ENCODE measurements at regions not wholly inside any gene's neighbourhood (a gene's known extent, or its start where the extent isn't known, plus 50 kb on each side); places are given as distances from the start of the nearest gene placed in this dataset.

GRCh38 chr6:121510568-121511177 lies 75.2 kb downstream of the GJA1 start:
- peak overlapping the region; percentile 49 for H3K27ac Mint-ChIP-seq (ENCODE audit: unreplicated experiment)

DNA sequence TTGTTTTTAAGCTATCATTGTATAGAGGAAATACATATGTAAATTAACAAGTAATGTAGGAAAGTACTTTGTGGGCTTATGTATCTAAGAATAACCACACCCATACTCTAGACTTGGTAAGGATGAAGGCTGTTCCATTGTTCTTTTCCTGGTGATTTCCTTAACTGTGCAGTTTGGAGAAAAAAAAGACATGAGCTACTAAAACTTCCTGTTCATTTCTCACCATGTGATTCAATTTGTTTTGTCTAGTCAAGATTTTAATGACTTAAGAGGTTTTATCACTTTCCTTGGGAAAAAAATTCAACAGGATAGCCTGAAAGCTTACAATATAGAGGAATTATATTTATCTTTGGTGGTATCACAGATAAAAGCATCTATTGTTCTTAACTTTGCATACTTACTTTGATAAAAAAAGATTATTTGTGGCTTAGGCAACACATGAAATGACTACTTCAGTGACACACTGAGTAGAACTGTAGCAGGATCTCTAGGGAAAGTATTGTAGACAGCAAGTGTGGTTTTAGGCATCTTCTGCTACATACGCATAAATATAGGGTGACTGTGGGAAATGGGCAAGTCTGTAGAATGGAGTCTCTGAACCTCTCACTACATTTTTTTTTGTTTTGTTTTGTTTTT lies 80.3 kb downstream of the GJA1 start:
- Mint-ChIP-seq H3K27me3 (ENCODE audit: low read depth) (no peaks in the 10 kb centered on the region), H3K4me1 (ENCODE audit: low read depth) (peaks cover 32% of the 10 kb centered on the region), H3K4me3 (ENCODE audit: unreplicated experiment) (no peak overlapping the region), H3K9me3 (ENCODE audit: low read depth) (no peaks in the 10 kb centered on the region), H3K27ac (ENCODE audit: unreplicated experiment) (peak overlapping the region; percentile 50), H3K36me3 (ENCODE audit: low read depth) (no peaks in the 10 kb centered on the region)
- TF ChIP-seq, protein P1, sequence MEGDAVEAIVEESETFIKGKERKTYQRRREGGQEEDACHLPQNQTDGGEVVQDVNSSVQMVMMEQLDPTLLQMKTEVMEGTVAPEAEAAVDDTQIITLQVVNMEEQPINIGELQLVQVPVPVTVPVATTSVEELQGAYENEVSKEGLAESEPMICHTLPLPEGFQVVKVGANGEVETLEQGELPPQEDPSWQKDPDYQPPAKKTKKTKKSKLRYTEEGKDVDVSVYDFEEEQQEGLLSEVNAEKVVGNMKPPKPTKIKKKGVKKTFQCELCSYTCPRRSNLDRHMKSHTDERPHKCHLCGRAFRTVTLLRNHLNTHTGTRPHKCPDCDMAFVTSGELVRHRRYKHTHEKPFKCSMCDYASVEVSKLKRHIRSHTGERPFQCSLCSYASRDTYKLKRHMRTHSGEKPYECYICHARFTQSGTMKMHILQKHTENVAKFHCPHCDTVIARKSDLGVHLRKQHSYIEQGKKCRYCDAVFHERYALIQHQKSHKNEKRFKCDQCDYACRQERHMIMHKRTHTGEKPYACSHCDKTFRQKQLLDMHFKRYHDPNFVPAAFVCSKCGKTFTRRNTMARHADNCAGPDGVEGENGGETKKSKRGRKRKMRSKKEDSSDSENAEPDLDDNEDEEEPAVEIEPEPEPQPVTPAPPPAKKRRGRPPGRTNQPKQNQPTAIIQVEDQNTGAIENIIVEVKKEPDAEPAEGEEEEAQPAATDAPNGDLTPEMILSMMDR (IDR thresholded peaks at IDR 0.05): no peak
- no peak for DNase-seq (ENCODE audit: low spot score)

More at GRCh38 chr6:121510568-121511177, 75.2 kb downstream of the GJA1 start:
- DNase-seq (ENCODE audit: low spot score): no peak
- H3K4me1 Mint-ChIP-seq (ENCODE audit: low read depth): peaks cover 26% of the 10 kb centered on the region
- H3K4me3 Mint-ChIP-seq (ENCODE audit: unreplicated experiment): no peak overlapping the region
- H3K27me3 Mint-ChIP-seq (ENCODE audit: low read depth): no peaks in the 10 kb centered on the region
- H3K9me3 Mint-ChIP-seq (ENCODE audit: low read depth): no peaks in the 10 kb centered on the region
- TF ChIP-seq, protein P1 (IDR thresholded peaks at IDR 0.05): no peak
- H3K36me3 Mint-ChIP-seq (ENCODE audit: low read depth): no peaks in the 10 kb centered on the region

- peaks cover 35% of the 10 kb centered on the region for H3K4me1 Mint-ChIP-seq (ENCODE audit: low read depth)
- H3K4me3 Mint-ChIP-seq (ENCODE audit: unreplicated experiment): no peak overlapping the region
- no peaks in the 10 kb centered on the region for H3K9me3 Mint-ChIP-seq (ENCODE audit: low read depth)
- no peaks in the 10 kb centered on the region for H3K36me3 Mint-ChIP-seq (ENCODE audit: low read depth)
- H3K27me3 Mint-ChIP-seq (ENCODE audit: low read depth): no peaks in the 10 kb centered on the region
- TF ChIP-seq, protein P1 (IDR thresholded peaks at IDR 0.05): no peak
- H3K27ac Mint-ChIP-seq (ENCODE audit: unreplicated experiment): no peak overlapping the region
- no peak for DNase-seq (ENCODE audit: low spot score)
These were observed 80.9 kb downstream of the GJA1 start for GRCh38 chr6:121516331-121516730.

GRCh38 chr6:121520337-121521163 lies 85.1 kb downstream of the GJA1 start:
- DNase-seq (ENCODE audit: low spot score): no peak
- Mint-ChIP-seq H3K27ac (ENCODE audit: unreplicated experiment) (peak overlapping the region; percentile 99), H3K9me3 (ENCODE audit: low read depth) (no peaks in the 10 kb centered on the region), H3K36me3 (ENCODE audit: low read depth) (no peaks in the 10 kb centered on the region), H3K27me3 (ENCODE audit: low read depth) (no peaks in the 10 kb centered on the region), H3K4me3 (ENCODE audit: unreplicated experiment) (peak overlapping the region; percentile 17), H3K4me1 (ENCODE audit: low read depth) (peaks cover 63% of the 10 kb centered on the region)
- TF ChIP-seq, protein P1 (IDR thresholded peaks at IDR 0.05): peak; percentile 18

GRCh38 chr6:121521164-121521555 lies 85.7 kb downstream of the GJA1 start:
- TF ChIP-seq, protein P1 (IDR thresholded peaks at IDR 0.05): no peak
- no peak for DNase-seq (ENCODE audit: low spot score)
- H3K4me1 Mint-ChIP-seq (ENCODE audit: low read depth): peaks cover 57% of the 10 kb centered on the region
- peak overlapping the region; percentile 17 for H3K4me3 Mint-ChIP-seq (ENCODE audit: unreplicated experiment)
- H3K9me3 Mint-ChIP-seq (ENCODE audit: low read depth): no peaks in the 10 kb centered on the region
- no peaks in the 10 kb centered on the region for H3K27me3 Mint-ChIP-seq (ENCODE audit: low read depth)
- no peaks in the 10 kb centered on the region for H3K36me3 Mint-ChIP-seq (ENCODE audit: low read depth)
- peak overlapping the region; percentile 99 for H3K27ac Mint-ChIP-seq (ENCODE audit: unreplicated experiment)

All from chondrocyte (in vitro differentiated cells).